ENCODE measurements at regions not wholly inside any gene's neighbourhood (a gene's known extent, or its start where the extent isn't known, plus 50 kb on each side); places are given as distances from the start of the nearest gene placed in this dataset.

DNA sequence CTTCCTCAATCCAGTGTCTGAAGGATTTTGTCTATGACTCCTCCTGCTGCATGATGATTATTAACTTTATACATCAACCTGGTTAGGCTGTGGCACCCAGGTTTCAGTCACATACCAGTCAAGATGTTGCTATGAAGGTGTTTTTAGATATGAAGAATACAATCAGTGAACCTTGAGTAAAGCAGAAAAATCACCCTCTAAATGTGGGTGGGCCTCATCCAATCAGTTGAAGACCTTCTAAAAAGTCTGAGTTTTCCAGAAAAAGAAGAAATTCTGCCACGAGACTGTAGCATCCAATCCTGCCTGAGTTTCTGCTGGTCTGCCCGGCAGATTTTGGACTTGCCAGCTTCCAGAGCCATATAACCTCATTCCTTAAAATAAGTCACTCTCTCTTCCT is 126.1 kb upstream of the FRMD4A start:
- TF ChIP-seq, protein P1, sequence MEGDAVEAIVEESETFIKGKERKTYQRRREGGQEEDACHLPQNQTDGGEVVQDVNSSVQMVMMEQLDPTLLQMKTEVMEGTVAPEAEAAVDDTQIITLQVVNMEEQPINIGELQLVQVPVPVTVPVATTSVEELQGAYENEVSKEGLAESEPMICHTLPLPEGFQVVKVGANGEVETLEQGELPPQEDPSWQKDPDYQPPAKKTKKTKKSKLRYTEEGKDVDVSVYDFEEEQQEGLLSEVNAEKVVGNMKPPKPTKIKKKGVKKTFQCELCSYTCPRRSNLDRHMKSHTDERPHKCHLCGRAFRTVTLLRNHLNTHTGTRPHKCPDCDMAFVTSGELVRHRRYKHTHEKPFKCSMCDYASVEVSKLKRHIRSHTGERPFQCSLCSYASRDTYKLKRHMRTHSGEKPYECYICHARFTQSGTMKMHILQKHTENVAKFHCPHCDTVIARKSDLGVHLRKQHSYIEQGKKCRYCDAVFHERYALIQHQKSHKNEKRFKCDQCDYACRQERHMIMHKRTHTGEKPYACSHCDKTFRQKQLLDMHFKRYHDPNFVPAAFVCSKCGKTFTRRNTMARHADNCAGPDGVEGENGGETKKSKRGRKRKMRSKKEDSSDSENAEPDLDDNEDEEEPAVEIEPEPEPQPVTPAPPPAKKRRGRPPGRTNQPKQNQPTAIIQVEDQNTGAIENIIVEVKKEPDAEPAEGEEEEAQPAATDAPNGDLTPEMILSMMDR (conservative IDR thresholded peaks at IDR 0.05; ENCODE audit: low read depth, low read length): no peak
- TF ChIP-seq SMC3 (IDR thresholded peaks at IDR 0.05; ENCODE audit: low read depth, low read length) (no peak), RAD21 (IDR thresholded peaks at IDR 0.05; ENCODE audit: low read length) (no peak), FOS (IDR thresholded peaks at IDR 0.05; ENCODE audit: low read depth, low read length) (no peak), POLR2A (IDR thresholded peaks at IDR 0.05; ENCODE audit: low read depth, low read length) (no peak), RFX5 (IDR thresholded peaks at IDR 0.05; ENCODE audit: low read depth, low read length) (no peak)

Measured in IMR-90 (cell line).